HG02943 (cell line): ENCODE measurements at regions not wholly inside any gene's neighbourhood (a gene's known extent, or its start where the extent isn't known, plus 50 kb on each side); places are given as distances from the start of the nearest gene placed in this dataset.

Experiments used
- ATAC-seq: cut with Tn5 transposase; IDR thresholded peaks from one replicate; pipeline ENCODE4 v1.9.1; 2021; ENCODE audit warnings: mild to moderate bottlenecking, low read depth, moderate library complexity; ENCODE audit not compliant: unreplicated experiment

DNA sequence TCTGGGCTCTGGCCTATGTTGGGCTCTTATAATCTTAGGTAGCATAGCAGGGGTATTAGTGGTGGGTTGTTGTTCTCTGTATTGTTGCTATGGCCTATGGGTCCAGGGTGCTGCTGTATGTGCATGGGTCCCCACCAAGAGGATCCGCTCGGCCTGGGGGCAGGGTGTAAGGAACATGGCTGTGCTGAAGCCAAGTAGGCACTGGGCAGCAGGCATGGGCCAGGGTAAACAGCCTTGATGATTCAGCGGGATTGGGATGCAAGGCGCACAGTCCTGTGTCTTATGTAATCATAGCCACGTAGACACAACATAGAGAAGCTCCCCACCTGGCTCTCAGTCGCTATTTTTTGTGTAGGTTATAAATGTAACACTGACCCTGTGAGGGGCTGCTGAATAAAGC, 306.9 kb downstream of the ZPLD1 start:
- no peak for ATAC-seq

DNA sequence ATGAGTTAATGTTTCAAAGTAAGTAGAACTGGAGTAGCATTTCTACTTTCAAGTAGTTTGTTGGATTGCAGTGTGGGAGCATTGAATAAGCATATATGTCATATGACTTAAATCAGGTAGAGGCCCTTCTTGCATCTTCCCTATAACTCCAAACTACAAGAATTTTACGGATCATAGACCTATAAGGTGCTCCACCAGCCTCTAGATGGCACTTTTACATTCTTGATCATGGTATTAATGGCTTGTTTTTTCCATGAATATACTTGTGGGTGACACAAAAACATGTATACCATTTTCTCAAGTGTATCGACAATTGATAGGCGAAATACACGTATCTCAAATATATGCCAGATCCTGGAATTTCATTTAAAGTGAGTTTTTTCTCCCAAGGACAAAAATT, 311.1 kb downstream of the ZPLD1 start:
- ATAC-seq: no peak

DNA sequence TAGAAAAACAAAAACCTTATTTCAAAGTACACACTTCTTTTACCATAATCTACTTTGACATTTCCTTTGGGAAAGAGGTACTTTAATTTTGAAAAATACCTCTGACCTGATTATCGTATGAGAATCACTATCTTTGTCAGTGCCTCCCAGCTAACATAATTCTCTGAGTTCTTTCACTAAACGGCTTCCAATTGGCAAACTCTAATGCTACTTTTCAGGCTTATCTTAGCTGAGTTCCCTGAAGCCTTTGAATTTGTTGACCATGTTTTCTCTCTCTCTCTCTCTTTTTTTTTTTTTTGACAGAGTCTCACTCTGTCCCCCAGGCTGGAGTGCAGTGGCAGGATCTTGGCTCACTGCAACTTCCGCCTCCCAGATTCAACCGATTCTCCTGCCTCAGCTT, 312.8 kb downstream of the ZPLD1 start:
- ATAC-seq: no peak

DNA sequence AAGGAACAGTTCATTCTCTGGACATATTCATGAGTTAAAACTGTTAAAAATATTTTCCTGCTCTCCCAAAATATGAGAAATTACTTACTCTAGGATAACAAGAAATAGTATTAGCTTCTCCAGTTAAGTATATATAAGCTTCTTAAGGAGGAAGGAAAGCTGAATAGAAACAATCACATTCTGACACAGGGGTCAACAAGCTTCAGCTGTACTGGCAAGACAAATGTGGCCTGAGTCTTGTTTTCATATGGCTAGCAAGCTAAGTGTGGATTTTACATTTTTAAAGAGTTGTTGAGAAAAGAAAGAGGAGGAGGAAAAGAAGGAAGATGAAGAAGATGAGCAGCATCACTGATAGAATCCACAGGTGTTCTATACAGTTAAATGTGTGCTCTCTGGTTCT, 313.8 kb downstream of the ZPLD1 start:
- ATAC-seq: no peak

DNA sequence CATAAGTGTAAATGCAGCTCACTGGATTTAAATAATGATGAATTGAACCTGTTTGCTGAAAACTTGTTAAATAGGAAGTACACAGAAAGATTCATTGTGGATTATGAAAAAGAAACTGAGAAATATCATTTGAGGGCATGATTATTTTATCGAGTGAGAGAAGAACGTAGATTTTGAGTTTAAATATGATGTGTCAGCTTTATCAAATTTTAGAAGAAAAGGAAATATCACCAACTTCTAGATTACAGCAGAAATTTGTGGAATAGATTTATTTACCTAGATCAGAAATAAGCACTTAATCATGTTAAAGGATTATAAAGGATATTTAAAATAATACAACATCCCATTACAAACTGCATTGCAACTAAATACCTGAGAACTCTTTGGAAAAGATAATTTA, 315.5 kb downstream of the ZPLD1 start:
- ATAC-seq: no peak

DNA sequence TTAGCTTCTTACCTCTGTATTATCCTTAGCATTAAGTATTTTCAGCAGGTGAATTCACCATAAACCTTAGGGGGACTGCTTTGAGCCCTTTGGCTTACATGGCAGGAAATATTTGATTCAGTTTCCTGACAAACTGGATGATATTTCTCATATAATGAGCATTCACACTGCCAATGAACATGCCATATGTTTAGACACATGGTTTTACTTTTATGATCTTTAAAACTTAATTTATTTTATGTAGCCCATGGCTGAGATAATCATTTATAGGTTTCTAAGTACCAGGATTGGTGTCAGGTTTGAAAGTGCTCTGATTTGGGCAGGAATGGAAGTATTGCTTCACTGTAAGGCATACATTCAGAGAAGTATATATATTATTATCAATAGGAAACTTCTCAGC, 319.1 kb downstream of the ZPLD1 start:
- ATAC-seq: no peak

DNA sequence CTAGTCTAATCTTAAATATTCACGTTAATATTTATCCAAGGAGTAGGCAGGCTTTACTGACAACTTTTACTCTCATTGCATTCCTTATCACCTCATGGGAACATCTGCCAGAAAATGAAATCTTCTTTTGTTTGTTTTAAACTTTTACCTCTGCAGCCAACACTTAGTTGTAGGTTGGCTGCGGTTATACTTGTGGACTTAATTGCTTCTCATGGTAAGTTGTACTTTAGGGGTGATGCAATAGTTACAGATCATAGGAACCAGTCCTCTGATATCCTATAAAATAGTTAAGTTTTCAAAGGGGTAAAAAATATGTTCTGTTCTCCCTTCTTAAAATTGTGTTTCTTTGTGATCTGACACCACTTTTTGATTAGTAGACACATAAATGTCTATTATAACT, 321.9 kb downstream of the ZPLD1 start:
- no peak for ATAC-seq

DNA sequence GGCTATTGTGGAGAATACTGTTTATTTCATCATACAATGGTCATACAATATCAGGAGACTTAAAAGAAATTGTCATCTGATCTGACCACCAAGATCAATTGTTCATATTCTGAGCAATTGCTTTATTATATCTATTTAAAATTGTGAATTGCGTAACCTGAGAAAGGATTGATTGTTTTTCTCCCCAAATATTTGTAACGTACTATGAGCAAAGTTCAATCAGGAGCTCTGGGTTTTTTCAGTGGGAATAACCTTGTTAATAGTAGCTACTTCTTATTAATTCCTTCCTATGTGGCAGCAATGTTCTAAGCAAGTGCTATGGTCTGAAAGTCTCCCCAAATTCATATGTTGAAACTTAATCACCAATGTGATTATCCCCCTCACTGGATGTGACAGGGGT, 323.1 kb downstream of the ZPLD1 start:
- no peak for ATAC-seq

DNA sequence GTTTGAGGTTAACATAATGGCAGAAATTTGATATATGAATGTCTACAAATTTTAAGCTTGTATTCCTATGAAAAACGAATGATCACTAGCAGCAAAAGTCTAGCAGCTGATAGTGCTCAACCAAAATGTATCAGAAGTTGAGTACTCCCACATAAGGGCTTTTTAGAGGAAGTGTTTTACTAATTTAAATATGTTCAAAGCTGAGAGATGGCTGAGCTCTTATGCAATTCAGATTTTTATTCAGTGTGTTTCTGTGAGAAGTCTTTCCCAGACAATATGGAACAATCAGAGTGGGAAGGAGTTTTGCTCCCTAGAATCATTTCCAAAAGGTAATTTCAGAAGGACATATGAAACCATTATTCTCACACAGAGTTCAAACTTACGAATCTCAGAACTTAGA, 327.0 kb downstream of the ZPLD1 start:
- ATAC-seq: no peak

DNA sequence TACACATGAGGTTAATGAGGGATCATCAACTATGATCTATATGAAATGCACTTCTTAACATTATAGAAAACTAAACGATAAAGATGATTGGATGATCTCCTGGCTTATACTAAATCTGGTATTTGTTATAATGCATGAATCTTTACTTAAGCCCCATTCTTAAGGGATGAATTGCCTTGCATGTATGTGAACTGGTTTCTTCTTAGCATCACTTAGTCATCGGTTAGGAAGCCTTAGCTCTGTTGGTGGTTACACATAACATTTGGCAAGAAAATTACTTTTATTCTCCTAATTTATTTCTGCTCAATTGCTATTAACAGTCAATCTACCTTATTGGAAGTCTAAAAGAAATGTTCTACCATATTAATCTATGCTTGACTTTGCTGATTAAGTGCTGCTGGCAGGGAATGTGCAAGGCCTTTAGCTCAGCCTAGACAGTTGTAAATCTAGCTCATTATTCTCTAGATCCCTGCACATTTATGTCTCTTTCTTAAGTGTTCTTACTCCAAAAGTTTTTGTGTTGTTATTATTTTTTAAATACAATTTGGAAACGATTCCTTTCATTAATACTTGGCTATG, 356.0 kb downstream of the ZPLD1 start:
- ATAC-seq: no peak

DNA sequence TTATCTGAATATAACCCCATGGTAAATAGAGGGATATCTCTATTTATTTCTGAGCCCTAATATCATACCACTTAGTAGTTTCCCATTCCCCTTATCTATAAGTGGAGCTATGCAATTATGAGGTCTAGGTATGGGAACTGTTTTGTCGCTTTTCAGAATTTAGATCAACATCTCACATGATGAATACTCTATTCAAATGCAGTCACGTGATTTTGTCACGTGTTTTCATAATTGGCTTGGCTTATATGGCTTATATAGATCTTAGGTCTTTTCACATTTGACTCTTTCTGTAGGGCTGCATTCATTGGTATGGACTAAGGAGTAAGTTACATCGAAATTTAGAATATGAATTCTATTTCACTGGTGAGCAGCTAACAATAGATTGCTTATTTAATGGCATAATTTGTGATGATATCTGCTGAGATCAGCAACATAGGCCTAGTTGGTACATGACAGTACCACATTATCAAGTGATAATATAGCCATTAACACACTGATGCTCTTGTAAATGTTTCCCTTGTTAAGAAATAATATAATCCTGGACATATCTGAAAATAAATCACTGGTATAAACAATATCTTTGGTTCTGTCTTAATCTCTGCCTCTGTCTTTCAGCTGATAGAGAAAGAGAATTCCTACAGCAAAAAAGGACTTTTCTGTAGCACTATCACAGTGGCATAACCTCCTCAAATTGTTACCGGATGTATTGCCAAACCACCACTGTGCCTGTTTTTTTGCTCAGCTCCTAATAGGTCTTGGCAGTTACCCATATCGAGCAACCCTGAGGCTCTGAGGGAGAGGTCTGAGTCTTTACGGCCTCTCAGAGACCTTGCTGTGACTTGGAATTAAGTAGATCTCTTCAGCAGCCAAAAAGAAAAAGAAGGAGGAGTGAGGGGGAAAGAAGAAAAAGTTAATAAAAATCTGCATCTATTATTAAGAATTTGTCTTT, 357.1 kb downstream of the ZPLD1 start:
- ATAC-seq: no peak

DNA sequence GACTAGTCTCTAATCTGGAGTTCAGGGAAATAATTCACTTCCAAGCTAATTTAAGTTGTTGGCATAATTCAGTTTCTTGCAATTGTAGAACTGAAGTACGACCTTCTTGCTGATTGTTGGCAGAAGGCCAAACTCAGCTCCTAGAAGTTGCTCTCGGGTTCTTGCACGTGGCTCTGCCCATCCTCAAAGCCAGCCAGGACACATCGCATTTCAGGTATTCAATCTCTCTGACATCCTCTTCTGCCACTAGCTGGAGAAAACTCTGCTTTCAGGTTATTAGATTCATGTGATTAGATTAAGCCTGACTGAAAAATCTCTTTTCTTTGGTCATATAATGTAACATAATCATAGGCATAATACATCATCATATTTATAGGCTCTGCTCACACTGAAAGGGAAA, 362.0 kb downstream of the ZPLD1 start:
- no peak for ATAC-seq

DNA sequence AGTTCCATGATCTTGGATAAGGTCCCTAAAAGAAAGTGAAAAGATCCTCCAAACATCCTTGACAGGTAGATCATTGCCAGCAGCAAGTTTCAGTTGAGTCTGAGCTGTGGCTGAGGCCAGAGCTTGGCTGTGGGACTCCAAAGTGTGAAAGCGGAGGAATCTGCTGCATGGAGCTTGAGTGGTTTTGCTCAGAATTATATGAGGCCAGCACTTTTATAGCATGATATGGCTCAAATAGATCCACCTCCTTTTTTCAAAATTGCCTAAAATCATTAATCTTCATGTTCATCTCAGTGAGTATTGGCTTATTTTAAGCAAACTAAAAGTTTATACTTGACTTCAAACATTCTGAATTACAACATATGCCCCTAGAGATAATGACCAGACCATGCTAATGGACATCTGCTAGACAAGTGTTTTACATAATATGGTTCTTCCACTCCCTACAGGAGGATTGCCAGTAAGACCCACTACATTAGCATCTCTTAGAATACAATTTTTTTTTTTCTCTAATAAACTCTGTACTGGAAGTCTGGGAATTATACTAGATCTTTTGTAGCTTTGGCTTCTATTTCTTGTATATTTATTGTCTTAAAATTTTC, 368.1 kb downstream of the ZPLD1 start:
- ATAC-seq: no peak

DNA sequence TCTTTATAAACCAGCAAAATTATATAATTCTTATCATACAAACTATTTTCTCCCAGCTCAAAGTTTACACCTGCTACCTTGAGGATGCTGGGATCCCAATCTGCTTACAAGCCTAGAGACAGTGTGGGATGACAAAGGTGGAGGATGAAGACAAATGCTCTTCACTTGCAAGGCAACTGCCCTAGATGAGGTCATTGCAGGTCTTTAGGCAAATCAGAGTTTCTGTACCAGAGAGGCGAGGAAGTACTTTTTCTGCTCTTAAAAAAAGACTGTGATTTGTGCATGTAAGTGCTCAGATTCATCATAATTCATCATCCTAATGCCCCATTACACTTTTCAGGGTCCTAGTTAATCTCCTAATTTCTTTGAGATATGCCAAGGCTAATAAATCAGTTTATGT, 376.1 kb downstream of the ZPLD1 start:
- ATAC-seq: no peak

DNA sequence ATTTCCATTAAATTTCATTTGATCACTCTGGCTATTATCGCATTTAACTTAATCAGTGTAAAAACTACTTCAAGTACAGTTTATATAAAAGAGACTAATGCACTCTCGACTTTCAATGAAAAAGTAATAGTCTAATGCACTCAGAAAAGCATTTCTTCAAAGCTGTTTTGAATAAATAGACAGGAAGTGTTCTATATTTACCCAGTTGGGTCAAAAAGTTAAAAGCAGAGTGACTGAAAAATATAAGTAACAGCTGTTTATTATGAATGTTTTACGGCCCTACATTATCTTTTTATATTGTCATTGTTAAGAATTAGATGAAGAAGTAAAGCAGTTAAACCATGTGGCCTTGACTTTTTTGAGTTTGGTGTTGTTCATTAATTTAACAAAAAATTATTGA, 391.8 kb downstream of the ZPLD1 start:
- ATAC-seq: no peak

DNA sequence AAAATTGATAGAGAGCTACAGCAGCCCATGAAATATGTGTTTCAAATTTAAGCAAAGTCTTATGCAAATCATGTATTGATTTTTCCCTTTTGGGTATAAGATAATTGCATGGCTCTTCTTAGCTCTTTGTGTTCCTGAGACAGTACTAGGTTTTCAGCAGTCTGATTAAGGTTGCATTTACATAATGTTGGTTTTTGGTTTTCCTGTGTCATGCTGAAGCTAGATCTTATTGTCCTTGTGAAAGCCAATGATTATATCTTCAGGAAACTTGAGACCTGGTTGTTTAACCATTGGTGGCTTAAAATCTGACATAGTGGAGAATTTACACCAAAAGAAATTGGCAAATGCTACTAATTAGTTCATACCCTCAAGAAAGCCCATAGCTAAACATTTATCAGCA, 392.6 kb downstream of the ZPLD1 start:
- no peak for ATAC-seq

DNA sequence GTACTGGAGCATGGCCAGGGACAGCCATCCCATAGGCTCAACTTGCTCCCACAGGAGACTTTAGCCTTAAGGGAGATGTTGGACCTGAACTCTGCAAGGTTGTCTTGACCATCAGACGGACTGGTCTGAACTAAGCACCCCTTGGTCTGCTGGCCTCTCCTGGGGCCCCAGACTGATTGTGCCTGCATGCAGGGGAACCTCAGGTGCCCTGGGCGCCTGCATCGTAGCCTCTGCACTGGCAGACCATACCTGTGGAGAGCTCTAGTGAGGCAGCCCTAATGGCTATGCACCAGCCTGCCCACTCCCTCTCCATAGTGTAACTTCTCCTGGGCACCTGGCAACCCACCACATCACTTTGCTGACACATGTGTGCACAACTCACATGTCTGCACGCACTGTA, 395.6 kb downstream of the ZPLD1 start:
- no peak for ATAC-seq

DNA sequence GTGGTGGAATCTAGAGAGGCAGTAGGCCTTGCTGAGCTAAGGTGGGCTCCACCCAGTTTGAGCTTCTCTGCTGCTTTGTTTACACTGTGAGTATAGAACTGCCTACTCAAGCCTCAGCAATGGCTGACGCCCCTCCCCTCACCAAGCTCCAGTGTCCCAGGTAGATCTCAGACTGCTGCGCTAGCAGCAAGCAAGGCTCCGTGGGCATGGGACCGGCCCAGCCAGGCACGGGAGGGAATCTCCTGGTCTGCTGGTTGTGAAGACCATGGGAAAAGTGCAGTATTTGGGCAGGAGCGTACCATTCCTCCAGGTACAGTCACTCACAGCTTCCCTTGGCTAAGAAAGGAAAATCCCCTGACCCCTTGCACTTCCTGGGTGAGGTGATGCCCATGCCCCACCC, 407.1 kb downstream of the ZPLD1 start:
- no peak for ATAC-seq

DNA sequence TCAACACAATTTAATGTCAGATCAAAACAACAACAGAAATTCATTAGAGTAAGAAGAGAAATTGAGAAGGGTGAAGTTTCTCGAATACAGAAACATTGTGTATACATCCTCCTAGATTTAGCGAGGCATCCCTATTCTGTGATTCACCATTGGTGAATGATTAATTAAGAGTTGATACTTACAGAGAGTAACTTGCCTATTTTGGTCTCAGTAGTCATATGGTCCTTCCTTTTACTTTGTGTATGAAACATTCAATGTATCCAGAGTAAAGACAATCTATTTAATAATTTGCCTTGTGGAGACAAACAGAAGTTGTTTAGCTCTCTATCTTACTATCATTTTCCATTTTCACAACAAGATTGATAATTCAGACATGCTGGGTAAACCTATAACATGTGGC, 432.0 kb downstream of the ZPLD1 start:
- no peak for ATAC-seq

DNA sequence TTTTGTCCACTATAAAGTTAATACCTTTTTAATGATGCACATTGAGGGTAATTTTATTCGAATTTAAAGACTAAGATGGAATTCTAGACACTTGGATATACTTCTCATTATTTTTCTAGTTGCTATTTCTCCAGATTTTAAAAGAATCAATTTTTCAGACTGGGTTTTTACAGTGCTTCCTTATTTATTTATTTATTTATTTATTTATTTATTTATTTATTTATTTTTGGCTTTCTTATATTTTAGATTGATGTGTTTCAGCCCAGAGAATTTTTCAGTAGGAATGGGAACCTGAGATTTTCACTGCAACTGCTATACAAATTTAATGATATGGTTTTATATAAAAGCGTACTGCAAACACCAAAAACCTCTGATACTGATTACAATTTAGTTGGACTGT, 448.7 kb downstream of the ZPLD1 start:
- no peak for ATAC-seq

DNA sequence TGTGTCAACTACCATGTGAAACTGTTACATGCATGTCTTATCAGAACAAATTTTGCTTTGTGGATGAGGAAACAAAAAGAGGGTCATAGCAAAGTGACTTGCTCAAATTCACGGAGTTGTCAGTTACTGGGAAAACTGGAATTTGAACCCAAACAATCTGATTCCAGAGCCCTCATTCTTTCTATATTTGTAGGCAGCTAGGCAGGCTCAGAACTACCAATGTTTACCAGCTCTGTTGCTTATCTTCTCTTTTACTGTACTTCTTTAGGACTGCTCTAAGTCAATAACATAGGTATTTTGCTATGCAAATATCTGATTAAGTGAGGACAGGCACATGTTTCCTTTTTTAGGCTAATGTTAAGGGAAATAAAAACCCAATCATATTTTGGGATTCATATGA, 450.5 kb downstream of the ZPLD1 start:
- no peak for ATAC-seq

DNA sequence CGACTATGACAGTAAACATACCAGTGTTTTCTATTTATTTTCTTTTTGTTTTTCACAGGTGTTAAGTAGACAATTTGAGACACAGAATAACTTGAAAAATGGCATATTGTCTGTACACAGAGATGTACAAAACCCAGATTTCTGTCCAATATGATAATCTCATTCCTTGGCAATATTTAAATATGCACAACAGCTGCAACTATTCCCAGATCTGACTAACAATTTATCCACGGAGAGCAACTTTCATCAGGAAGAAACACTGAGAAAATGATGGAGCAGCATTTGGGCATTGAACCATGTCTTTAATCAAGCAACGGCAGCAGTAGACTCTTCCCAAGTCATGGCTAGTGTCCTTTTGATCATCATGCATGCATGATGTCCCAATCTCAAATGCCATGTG, 452.6 kb downstream of the ZPLD1 start:
- no peak for ATAC-seq
